ENCODE measurements at regions not wholly inside any gene's neighbourhood (a gene's known extent, or its start where the extent isn't known, plus 50 kb on each side); places are given as distances from the start of the nearest gene placed in this dataset.

DNA sequence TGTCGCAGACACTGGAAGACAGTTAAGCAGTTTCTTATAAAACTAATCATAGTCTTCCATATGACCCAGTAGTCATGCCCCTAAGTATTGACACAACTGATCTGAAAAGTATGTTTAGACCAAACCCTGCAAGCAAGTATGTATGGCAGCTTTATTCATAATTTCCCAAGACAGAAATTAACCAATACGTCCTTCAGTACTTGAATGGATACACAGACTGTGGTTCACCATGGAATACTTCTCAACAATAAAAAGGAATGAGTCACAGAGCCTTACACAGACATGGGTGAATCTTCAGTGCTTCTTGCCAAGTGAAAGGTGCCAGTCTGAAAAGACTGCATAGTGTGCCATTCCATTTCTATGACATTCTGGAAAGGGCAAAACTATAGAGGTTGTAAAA lies 50.2 kb upstream of the AKR1E2 start:
- TF ChIP-seq, protein P1, sequence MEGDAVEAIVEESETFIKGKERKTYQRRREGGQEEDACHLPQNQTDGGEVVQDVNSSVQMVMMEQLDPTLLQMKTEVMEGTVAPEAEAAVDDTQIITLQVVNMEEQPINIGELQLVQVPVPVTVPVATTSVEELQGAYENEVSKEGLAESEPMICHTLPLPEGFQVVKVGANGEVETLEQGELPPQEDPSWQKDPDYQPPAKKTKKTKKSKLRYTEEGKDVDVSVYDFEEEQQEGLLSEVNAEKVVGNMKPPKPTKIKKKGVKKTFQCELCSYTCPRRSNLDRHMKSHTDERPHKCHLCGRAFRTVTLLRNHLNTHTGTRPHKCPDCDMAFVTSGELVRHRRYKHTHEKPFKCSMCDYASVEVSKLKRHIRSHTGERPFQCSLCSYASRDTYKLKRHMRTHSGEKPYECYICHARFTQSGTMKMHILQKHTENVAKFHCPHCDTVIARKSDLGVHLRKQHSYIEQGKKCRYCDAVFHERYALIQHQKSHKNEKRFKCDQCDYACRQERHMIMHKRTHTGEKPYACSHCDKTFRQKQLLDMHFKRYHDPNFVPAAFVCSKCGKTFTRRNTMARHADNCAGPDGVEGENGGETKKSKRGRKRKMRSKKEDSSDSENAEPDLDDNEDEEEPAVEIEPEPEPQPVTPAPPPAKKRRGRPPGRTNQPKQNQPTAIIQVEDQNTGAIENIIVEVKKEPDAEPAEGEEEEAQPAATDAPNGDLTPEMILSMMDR (IDR thresholded peaks at IDR 0.05; ENCODE audit: poor library complexity): no peak
- TF ChIP-seq EZH2 (IDR thresholded peaks at IDR 0.05; ENCODE audit: borderline replicate concordance): no peak
